GDM1 (cell line): ENCODE measurements at regions not wholly inside any gene's neighbourhood (a gene's known extent, or its start where the extent isn't known, plus 50 kb on each side); places are given as distances from the start of the nearest gene placed in this dataset.
"Not testable (repeated sequence)": the region's sequence is repeated elsewhere in the genome, so short reads cannot be mapped to it uniquely, and the experiment has no call there.

Experiments used
- DNase-seq: peaks from one replicate; lab custom pipeline; 2025; lab: John Stamatoyannopoulos, UW

DNA sequence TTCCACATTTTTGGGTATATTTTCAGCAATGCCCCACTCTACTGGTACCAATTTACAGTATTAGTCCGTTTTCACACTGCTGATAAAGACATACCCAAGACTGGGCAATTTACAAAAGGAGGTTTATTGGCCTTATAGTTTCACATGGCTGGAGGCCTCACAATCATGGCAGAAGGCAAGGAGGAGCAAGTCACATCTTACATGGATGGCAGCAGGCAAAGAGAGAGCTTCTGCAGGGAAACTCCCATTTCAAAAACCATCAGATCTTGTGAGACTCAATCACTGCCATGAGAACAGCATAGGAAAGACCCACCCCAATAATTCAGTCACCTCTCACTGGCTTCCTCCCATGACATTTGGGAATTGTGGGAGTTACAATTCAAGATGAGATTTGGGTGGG lies 722.9 kb downstream of the NTRK3 start:
- DNase-seq: not testable (repeated sequence)

DNA sequence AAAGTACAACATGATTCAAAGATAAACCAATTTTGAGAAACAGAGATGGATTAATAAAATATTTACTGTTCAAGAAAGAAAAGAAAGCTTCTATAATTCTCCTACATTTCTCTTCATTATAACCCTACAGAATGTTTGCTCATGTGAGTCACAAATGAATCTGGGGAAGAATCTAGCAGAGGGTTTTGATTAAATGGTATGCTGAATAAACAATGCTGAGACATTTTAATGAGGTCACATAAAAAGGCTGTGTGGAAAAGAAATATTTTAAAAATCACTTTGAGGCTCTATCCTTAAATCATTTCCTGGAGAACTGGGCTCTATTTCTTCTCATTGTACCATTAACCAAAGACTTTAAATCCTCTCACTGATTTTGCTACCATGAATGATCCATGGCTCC lies 727.7 kb downstream of the NTRK3 start:
- no peak for DNase-seq

DNA sequence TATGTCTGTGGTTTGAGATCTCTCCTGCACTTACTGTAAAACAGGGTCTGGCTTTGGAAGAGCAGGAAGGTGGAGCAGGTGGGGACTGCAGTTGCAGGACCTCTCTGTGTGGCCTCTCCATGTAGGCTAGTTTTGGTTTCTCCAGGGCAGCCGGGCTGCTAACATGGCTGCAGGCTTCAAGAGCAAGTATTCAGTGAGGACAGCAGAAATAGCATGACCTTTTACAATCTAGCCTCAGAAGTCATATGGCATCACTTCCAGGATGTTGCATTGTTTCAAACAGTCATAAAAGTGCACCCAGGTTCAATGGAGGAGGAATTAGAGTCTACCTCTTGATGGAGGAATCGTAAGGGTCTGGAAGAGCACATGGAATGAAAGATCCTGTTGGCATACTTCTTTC lies 728.7 kb downstream of the NTRK3 start:
- no peak for DNase-seq

DNA sequence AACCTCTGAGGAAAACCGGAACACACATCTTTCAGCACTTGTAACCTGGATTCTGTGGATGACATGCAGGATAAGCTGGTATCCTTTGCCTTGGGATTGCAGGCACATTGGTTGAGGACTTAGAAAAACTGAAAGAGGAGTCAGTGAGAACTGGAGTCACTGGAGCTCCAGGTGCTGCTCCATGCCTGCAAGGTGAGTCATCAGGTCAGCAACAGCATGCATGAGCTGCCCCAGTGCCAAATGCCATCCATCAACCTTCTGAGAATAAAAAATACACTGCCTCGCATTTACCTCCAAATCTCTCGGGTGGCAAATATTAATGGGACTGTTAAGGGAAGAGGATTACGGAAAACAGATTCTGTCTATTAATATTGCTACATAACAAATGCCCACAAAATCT lies 729.1 kb downstream of the NTRK3 start:
- DNase-seq: no peak

- DNase-seq: no peak
These were observed 733.0 kb downstream of the NTRK3 start for GRCh38 chr15:87523516-87523915.

DNA sequence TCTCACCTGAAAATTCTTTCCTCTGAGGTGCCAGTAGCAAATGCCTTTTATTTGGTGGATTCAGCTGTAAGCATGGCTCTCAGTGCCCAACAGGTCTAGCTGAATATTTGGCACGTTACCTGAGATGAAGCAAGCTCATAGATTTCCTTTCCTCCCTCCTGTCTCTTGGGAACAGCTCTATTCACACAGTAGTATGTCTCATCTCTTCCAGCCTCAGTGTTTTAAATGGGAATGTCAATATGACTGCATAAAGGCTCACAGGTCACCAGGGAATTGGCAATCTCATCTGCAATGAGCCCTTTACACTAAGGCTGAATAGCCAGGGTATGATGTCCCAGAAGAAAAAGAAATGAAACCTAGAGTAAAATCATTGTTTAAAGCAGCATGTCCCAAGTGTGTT lies 733.5 kb downstream of the NTRK3 start:
- no peak for DNase-seq

GRCh38 chr15:87518957-87519356 lies 737.6 kb downstream of the NTRK3 start:
- no peak for DNase-seq

- DNase-seq: no peak
These were observed 748.5 kb downstream of the NTRK3 start for GRCh38 chr15:87508086-87508485.

DNA sequence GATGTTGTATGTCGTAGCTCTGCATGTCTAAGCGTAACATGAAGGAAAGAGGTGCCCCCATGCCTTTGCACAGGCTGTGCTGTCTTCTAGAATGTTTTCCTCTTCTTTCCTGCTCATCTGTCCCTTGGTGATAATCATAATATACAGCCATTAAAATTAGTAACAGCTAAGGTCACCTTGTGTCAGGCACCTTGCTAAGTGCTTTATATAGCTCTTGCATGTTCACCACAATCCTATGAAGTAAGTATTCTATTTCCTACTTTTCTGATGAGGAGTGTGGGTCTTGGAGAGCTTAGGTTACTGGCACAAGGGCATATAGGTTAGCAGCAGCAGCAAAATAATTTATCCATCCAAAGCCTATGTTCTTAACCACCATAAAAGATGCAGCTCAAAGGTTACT lies 754.4 kb downstream of the NTRK3 start:
- DNase-seq: no peak

DNA sequence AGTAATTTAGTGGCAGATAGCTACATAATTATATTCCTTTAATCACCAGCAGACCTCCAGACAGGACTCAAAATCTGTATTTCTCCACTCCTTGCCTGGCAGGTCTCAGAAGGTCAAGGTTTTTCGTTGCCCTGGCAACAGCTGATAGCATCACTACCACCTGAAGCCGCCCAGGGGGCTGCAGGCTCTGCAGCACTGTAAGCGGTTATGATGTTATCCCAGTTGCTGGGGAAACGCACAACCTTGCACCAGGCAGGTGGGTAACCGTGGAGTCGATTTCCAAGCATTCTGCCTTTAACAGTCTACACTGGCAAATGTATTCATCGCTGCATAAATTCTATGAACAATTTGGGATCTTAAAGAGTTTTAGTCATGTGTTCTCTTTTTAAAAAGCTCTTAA lies 756.3 kb downstream of the NTRK3 start:
- no peak for DNase-seq

DNA sequence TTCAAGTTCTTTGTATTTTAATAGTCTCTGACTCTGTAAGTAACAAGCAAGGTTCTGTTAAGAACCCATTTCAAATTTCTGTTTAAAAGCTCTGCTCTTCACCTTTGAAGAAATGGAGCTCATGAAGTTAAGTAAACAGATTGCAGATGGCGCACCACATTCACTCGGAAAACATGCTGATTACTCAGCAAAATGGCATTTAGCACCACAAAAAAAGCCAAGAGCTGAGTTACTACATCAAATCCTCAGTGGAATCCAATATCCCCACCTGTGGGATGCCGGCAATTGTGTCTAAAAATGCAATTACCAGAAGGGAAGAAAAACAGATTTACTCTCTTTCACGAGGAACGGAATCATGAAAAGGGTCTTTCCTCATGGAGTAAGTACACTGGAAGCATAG lies 758.0 kb downstream of the NTRK3 start:
- no peak for DNase-seq

- DNase-seq: no peak
These were observed 759.7 kb downstream of the NTRK3 start for GRCh38 chr15:87496795-87497194.

GRCh38 chr15:87496109-87496508 lies 760.4 kb downstream of the NTRK3 start:
- no peak for DNase-seq

- no peak for DNase-seq
These were observed 762.7 kb downstream of the NTRK3 start for GRCh38 chr15:87493803-87494202.

DNA sequence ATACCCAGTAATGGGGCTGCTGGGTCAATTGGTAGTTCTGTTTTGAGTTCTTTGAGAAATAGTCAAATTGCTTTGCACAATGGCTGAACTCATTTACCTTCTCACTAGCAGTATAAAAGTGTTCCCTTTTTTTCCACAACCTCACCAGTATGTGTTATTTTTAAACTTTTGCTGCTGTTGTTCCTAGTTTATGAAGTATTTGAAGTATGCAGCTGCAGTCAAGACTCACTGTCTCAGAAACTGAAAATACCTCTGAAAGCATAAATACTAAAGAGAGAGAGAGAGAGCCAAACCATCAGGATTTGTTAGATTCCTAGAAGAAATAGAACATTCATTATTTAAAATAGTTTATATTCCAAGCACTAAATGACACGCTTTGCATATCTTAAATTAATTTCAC lies 764.2 kb downstream of the NTRK3 start:
- DNase-seq: no peak

DNA sequence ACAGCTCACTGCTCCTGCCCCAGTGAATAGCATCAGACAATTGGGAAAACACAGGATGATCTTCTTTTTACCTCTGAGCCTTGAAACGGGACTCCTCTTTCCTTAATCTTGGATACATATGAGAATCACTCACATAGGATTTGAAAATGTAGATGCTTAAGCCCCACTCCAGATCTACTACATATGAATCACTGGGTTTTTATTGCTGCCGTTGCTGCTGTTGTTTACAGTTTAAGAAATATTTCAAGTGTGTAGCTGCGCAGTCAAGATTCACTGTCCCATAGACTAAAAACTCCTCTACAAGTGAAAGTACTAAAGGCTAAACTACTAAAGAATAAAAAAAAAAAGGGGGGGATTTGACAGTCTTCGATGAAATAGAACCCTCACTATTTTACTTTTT lies 765.9 kb downstream of the NTRK3 start:
- DNase-seq: no peak

- DNase-seq: no peak
These were observed 766.5 kb downstream of the NTRK3 start for GRCh38 chr15:87489902-87490665.

DNA sequence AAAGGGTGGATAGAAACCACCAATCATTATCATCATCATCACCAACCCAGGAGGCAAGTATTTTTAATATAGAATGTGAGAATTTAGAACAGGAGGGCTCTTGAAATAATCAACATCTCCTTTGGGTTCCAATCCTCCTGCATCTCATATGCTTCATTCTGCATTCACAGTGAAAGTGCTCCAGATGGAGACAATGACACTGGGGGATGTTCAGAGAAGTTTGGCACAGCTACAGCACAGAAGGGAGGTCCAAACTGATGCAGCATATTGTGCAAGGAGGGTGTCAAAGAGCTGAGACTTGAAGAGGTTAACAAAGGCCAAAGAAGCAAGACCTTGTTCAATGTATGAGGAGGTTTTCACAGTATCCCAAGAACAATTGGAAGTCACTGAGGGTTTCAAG lies 767.1 kb downstream of the NTRK3 start:
- no peak for DNase-seq

DNA sequence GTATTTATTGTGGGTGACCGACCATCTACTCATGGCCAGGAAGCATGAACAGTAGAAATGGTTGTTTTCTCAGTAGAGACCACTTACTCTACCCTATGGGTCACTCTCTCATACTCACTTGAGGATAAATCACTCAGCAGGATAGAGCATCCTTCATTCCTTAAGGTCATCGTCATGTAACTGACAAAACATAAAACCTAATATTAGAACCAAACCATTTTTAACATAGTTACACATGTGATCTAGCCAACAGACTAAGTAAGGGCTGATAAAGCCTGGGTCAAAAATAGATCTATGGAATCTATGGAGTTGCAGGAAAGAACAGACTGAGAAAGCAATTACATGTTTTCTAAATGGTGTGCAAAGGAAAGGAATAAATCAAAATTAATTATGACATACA lies 769.1 kb downstream of the NTRK3 start:
- no peak for DNase-seq

DNA sequence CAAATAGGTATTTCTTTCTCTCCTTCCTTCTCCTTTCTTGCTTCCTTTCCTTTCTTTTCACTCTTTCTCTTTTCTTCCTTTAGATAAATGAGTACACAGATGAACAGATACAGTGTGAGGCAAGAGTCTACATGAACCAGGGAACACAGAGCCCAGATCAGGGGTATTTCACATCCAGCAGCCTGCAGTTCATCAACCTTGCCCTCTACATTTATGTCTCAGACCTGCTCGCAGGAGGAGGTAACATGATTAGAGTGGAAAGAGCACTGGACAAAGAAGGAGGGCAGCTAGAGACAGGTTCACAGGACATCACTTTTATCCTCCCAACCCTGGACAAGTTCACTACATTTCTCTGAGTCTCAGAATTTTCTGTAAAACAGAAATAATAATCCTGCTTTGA lies 773.1 kb downstream of the NTRK3 start:
- no peak for DNase-seq

DNA sequence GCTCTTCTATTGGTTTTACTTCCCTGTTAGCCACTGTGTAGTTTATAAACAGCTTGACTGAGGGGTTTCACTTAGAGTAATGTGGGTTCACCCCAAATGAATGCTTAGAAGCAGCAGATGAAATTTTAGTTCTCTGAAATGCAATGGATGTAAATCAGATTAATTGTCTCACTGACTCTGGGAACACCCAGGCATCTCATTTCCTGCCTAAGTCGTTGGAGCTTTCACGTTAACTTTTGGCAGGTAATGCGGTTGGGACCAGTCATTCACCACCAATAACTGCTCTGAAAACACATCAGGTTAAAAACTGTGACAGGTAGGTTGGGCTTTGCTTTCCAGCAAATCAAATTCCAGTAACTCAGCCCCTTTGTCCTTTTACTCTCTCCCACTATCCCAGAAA lies 775.4 kb downstream of the NTRK3 start:
- DNase-seq: no peak

GRCh38 chr15:87478687-87479072 lies 777.9 kb downstream of the NTRK3 start:
- no peak for DNase-seq

GRCh38 chr15:87477737-87478686 lies 778.5 kb downstream of the NTRK3 start:
- DNase-seq: no peak
